Aorta (tissue), 5 donors: ENCODE measurements at regions not wholly inside any gene's neighbourhood (a gene's known extent, or its start where the extent isn't known, plus 50 kb on each side); places are given as distances from the start of the nearest gene placed in this dataset.

Source experiments
- ATAC-seq: fragments of 200-7000 bp; cut with Tn5 transposase; one replicate; pipeline ENCODE4 v1.9.1; 2022; ENCODE audit warnings: moderate library complexity; ENCODE audit not compliant: low FRiP score
- DNase-seq, 2 donors: peaks; one replicate each; pipeline ENCODE4 v3.0.0-alpha.2; 2020
- H3K27ac ChIP-seq, 2 donors: one replicate each; pipeline ENCODE4 v1.5.1; 2013; ENCODE audit warnings: low read length in 2 of 2, mild to moderate bottlenecking in 2 of 2, moderate library complexity in 2 of 2, control low read depth in 1 of 2, inconsistent platforms in 1 of 2, low read depth in 1 of 2
- H3K27me3 ChIP-seq, 2 donors: one replicate each; pipeline ENCODE4 v1.6.1; 2013; ENCODE audit warnings: control low read depth in 1 of 2, low read length in 1 of 2, mild to moderate bottlenecking in 1 of 2, moderate library complexity in 1 of 2; ENCODE audit not compliant: insufficient read depth in 2 of 2, control insufficient read depth in 1 of 2
- H3K36me3 ChIP-seq, 2 donors: one replicate each; pipeline ENCODE4 v1.6.1; 2013; ENCODE audit warnings: control low read depth in 1 of 2, low read length in 1 of 2, mild to moderate bottlenecking in 1 of 2; ENCODE audit not compliant: insufficient read depth in 2 of 2, control insufficient read depth in 1 of 2
- H3K4me1 ChIP-seq, 2 donors: one replicate each; pipeline ENCODE4 v1.6.1; 2013; ENCODE audit warnings: low read length in 2 of 2, control low read depth in 1 of 2, mild to moderate bottlenecking in 1 of 2, moderate library complexity in 1 of 2; ENCODE audit not compliant: insufficient read depth in 2 of 2, control insufficient read depth in 1 of 2
- H3K4me3 ChIP-seq, 2 donors: one replicate each; pipeline ENCODE4 v1.5.1; 2013; ENCODE audit warnings: low read length in 2 of 2, control low read depth in 1 of 2, mild to moderate bottlenecking in 1 of 2
- H3K9me3 ChIP-seq: one replicate; pipeline ENCODE4 v1.6.1; 2013; ENCODE audit warnings: mild to moderate bottlenecking, low read length; ENCODE audit not compliant: control insufficient read depth
- WGBS, 2 donors: extraction: QIAGEN DNeasy Blood & Tissue Kit; methylation state at CpG; one replicate each; pipeline ENCODE4 v1.1.7; 2013; 5-methylcytosine and 5-hydroxymethylcytosine counted together
- intact Hi-C, 2 donors: fragments of 100-400 bp; cut with DNase I; formaldehyde crosslinking; loops; one replicate each; pipeline versions ENCODE4 v1.14.2 to v1.15.0; 2022
- donor health status: healthy with polysubstance abuse.
- donor health status: Bipolar disorder and iron deficiency.
- donor health status: DM: no; HTN: no; CAD: no.
- donor health status: DM: no; HTN: no; CAD: no.
- donor health status: DM: yes; HTN: yes; CAD: no.

DNA sequence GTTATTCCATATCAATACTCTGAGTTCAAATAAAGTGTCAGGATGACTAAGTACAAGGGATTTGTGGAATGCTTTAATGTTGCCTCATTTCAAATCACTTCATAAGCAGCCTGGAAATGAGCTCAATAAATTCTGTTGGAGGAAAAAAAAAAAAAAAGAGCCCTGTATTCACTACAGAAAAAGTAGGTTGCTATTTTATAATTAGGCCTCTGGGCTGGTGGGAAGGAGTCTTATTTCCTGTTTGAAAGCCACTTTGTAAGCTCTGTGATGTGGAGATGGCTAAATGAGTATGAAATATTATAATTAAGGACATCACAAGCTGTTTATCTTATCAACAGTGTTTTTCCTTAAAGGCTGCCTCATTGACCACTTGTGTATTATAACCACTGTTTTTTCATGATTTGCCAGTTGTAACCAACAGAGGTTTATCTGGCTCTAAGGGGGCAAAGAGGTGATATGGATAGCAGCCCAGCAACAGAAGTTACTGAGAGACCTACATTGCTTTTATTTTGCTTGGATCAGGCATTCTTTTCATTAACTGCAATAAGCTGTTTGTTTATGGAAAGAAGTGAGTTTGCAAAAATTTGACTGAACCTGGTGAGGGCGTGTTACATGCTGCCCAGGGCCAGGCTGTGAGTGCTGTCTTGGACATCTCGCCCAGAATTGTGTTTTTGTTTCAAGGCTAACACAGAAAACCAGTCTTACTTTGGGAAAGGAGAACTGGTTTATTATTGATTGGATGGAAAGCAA is 563.3 kb upstream of the MAP3K7 start:
- 53 to 57% methylated on average over 2 of the region's 2 CpGs for WGBS, 2 donors
- H3K9me3 ChIP-seq = no peaks in the 10 kb centered on the region
- H3K4me3 ChIP-seq = no peak overlapping the region
- no peak overlapping the region for H3K27ac ChIP-seq
- no peaks in the 10 kb centered on the region for H3K36me3 ChIP-seq
- H3K4me1 ChIP-seq = no peaks in the 10 kb centered on the region
- ATAC-seq (no peak), DNase-seq (no peak)
- intact Hi-C loops = no loop called here
- peaks cover 0 to 3% of the 10 kb centered on the region in 2 donors for H3K27me3 ChIP-seq

DNA sequence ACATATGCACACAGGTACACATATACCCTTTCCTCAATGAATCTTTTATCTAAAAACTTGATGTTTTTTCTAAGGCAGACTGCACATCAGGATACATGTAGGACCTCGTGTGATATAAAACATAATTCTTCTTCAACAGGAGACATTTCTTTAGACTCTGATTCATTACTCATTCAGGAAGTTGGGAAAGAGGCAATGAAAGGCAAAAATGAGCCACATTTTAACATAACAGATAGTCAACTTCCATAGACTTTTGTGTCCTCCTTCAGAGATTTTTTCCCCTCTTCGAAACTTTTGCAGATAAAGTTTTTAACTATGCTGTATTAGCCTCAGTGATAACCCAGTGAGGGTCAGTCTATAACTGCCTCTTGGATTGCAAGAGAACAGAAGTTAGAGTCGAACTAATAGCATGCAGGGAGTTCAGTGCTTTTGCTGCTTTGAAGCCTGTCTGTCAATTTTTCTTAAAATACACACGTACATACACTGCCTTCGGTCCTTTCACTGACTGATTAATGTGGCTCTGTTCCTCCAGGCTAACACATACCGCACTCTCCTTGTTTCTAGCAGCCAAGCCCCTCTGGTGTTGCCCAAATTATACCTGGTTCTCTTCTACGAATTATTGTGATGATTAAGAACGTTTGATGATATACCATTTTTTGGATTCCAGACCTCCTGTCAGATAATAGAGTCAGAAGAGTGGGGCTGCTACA is 562.5 kb upstream of the MAP3K7 start:
- H3K9me3 ChIP-seq = no peaks in the 10 kb centered on the region
- intact Hi-C loops = no loop called here
- DNase-seq (no peak), ATAC-seq (no peak)
- no peaks in the 10 kb centered on the region for H3K4me1 ChIP-seq
- H3K27me3 ChIP-seq = peaks cover 0 to 3% of the 10 kb centered on the region in 2 donors
- H3K27ac ChIP-seq = no peak overlapping the region
- no peaks in the 10 kb centered on the region for H3K36me3 ChIP-seq
- 46 to 50% methylated on average over 8 of the region's 8 CpGs for WGBS, 2 donors
- no peak overlapping the region for H3K4me3 ChIP-seq

DNA sequence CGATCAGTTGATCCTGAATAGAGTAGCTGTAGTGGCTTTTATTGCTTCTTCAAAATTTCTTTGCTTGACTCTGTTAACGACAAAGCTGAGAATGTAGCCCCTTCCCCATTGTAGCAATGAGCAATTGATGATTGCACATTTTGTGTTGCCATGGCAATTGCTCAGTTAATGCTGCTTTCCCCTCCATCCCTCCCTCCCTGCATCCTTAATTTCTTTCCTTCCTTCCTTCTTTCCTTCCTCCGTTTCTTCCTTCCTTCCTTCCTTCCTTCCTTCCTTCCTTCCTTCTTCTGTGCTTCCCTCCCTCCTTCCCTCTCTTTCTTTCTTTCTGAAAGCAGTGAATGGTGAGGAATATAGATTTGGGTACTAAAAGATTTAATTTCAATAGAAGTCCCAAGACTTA is 557.3 kb upstream of the MAP3K7 start:
- Histone ChIP-seq H3K4me1 (no peaks in the 10 kb centered on the region), H3K27me3 (no peaks in the 10 kb centered on the region), H3K36me3 (no peaks in the 10 kb centered on the region), H3K4me3 (no peak overlapping the region), H3K9me3 (no peaks in the 10 kb centered on the region), H3K27ac (no peak overlapping the region)
- WGBS, 2 donors = 80 to 87% methylated on average over 3 of the region's 3 CpGs
- DNase-seq (no peak), ATAC-seq (no peak)
- intact Hi-C loops = no loop called here

DNA sequence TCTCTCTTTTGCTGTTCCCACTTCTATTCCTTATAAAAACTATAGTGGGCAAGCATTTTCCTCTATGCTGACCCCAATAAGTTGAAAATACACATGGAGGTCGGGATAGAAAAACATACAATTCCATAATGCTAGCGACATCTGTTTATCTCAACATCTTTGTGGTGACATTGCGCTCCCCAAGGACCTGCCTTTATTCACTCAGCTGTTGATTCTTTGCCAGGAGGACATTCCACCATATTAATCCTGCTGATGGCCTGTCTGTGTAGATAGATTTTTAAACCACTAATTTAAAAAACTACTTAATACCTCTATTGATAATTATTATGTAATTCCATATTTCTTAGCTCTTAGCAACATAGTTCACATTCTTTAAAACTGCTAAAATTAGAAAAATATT is 555.3 kb upstream of the MAP3K7 start:
- Histone ChIP-seq H3K27ac (no peak overlapping the region), H3K27me3 (no peaks in the 10 kb centered on the region), H3K9me3 (no peaks in the 10 kb centered on the region), H3K4me1 (no peaks in the 10 kb centered on the region), H3K4me3 (no peak overlapping the region), H3K36me3 (no peaks in the 10 kb centered on the region)
- DNase-seq = no peak
- ATAC-seq = no peak
- 60 to 67% methylated on average over 3 of the region's 3 CpGs for WGBS, 2 donors
- intact Hi-C loops = no loop called here

DNA sequence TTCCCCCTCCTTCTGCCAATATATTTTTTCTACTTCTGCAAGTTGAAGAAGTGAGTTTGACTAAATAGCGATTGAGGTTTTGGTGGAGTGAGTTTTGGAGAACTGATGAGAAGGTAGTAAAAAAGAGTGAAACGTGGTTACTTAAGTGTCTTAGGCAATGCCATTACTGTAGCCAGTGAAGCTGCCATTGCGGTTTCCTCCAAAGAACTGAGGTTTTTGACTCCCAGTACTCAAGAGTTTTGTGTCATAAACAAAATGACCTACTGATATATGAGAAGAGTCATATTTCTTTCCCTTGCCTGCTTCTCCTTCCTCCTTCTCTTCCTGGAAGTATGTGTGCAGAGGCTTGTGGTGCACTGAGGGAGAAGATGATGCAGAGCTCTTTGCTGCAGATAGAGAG is 554.5 kb upstream of the MAP3K7 start:
- WGBS, 2 donors = 92 to 94% methylated on average over 3 of the region's 3 CpGs
- intact Hi-C loops = no loop called here
- ATAC-seq (no peak), DNase-seq (no peak)
- no peaks in the 10 kb centered on the region for H3K9me3 ChIP-seq
- H3K36me3 ChIP-seq = no peaks in the 10 kb centered on the region
- no peak overlapping the region for H3K27ac ChIP-seq
- H3K27me3 ChIP-seq = no peaks in the 10 kb centered on the region
- no peak overlapping the region for H3K4me3 ChIP-seq
- H3K4me1 ChIP-seq = no peaks in the 10 kb centered on the region

DNA sequence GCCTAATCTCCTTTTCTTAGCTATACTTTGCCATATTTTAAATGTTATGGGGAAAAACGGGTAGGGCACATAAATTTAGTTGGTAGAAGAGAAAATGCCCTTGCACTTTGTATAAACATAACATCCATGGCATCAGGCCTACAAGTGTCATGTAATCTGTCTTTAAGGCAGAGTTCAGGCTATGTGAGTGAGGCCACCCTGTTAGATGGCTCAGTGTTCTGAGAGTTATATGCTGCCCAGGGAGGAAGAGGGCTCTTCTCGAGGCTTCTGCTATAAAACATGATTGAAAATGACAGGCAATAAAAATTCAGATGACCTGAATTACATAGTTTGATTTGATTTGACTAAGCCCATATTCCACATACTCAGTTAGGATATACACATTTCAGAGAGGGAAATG is 553.6 kb upstream of the MAP3K7 start:
- no peaks in the 10 kb centered on the region for H3K9me3 ChIP-seq
- H3K36me3 ChIP-seq = no peaks in the 10 kb centered on the region
- intact Hi-C loops = no loop called here
- no peak for ATAC-seq
- no peak overlapping the region for H3K4me3 ChIP-seq
- no peaks in the 10 kb centered on the region for H3K27me3 ChIP-seq
- no peaks in the 10 kb centered on the region for H3K4me1 ChIP-seq
- no peak for DNase-seq
- 60 to 67% methylated on average over 2 of the region's 2 CpGs for WGBS, 2 donors
- no peak overlapping the region for H3K27ac ChIP-seq

DNA sequence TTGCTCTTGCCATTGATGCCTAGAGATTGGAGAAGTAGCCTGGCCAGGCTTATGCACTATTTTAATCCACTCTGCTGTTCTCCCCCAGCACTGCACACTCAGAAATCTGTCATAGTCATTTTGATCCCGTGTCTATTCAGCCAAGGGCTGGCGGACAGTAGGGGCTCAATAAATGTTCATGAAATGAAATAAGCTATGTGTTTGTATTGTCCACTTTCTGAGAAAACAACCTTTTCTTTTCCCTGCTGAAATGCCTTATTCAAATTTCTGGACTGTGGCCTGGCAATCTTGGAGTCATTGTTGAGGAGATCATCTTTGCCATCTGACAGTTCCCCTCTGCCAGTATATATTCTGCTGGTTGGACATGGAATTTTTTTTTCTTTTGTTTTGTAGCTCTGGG is 550.4 kb upstream of the MAP3K7 start:
- Histone ChIP-seq H3K36me3 (no peaks in the 10 kb centered on the region), H3K27me3 (no peaks in the 10 kb centered on the region), H3K4me1 (no peaks in the 10 kb centered on the region), H3K4me3 (no peak overlapping the region), H3K27ac (no peak overlapping the region), H3K9me3 (no peaks in the 10 kb centered on the region)
- ATAC-seq (no peak), DNase-seq (no peak)
- 56 to 71% methylated on average over 2 of the region's 2 CpGs for WGBS, 2 donors
- intact Hi-C loops = no loop called here

DNA sequence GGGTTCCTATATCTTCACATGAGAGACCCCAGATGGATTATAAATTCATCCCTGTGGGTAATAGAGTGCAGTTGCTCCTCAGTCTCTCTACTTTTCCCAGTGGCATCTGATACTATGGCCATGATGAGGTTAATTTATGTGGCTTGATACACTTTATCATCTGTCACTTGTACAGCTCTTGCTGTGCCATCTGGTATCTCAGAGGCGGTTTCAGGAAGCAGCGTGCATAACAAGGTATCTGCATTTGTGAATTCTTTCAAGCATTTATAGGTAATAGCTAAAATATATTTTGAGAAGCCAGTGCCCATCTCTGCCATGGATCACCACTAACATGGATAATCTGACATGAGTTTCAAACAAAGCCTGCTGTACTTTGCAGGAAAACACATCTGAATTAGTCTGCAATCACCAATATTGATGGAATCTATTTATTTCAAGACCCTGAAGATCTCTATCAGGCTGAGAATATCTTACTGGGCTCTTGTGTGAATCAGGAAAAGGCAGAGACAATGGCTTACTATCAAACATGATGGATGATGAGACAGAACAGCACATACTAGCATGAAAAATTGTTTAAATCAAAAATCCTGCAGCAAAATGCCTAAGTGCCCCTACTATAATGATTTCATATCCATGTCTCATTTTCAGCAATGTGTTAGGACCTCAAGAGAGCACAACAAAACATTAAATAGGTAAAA is 548.7 kb upstream of the MAP3K7 start:
- ATAC-seq (no peak), DNase-seq (no peak)
- whole genome bisulfite sequencing, 2 donors = 90% methylated on average over 2 of the region's 2 CpGs
- Histone ChIP-seq H3K4me3 (no peak overlapping the region), H3K9me3 (no peaks in the 10 kb centered on the region), H3K36me3 (no peaks in the 10 kb centered on the region), H3K27ac (no peak overlapping the region), H3K27me3 (no peaks in the 10 kb centered on the region), H3K4me1 (no peaks in the 10 kb centered on the region)
- intact Hi-C loops = no loop called here

DNA sequence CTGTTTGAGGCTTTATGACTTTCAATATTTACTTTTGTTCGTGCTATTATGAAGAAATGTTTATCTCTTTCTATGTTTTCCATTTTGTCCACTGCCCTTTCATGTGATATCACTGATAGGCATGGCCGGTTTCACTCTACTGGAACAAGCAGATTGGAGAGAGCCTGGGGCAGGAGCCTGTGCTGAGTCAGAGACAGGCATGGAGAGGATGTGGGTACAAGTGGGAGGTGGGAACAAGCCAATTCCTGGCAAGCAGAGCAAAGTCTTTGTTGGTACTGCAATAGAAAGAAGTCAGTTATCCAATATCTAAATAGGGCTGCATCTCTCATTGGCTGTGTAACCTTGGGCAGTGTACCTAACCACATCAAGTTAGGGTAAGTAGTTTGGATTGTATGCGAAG is 545.6 kb upstream of the MAP3K7 start:
- Histone ChIP-seq H3K9me3 (no peaks in the 10 kb centered on the region), H3K36me3 (no peaks in the 10 kb centered on the region), H3K4me3 (no peak overlapping the region), H3K27ac (no peak overlapping the region), H3K27me3 (peaks cover 0 to under 1% of the 10 kb centered on the region in 2 donors), H3K4me1 (no peaks in the 10 kb centered on the region)
- intact Hi-C loops = no loop called here
- no peak for DNase-seq
- WGBS, 2 donors = 52% methylated on average over 3 of the region's 3 CpGs
- no peak for ATAC-seq
